GM18505 (cell line): ENCODE measurements at regions not wholly inside any gene's neighbourhood (a gene's known extent, or its start where the extent isn't known, plus 50 kb on each side); places are given as distances from the start of the nearest gene placed in this dataset.

Experiments
- ATAC-seq: cut with Tn5 transposase; IDR thresholded peaks from one replicate; pipeline ENCODE4 v1.9.1; 2021; ENCODE audit not compliant: unreplicated experiment
- POLR2A ChIP-seq: IDR thresholded peaks from 4 replicates; pipeline ENCODE4 v1.6.1; 2011; ENCODE audit warnings: borderline replicate concordance; ENCODE audit not compliant: insufficient read depth, insufficient read length; ENCODE audit errors: extremely low read depth

GRCh38 chr19:28350037-28350436 is 862.9 kb downstream of the UQCRFS1 start:
- no peak for TF ChIP-seq POLR2A
- no peak for ATAC-seq

GRCh38 chr19:28349604-28350003 is 863.3 kb downstream of the UQCRFS1 start:
- no peak for ATAC-seq
- TF ChIP-seq POLR2A = no peak

- no peak for TF ChIP-seq POLR2A
- ATAC-seq = no peak
Observed at GRCh38 chr19:28345811-28346210, 867.1 kb downstream of the UQCRFS1 start.

- ATAC-seq = no peak
- TF ChIP-seq POLR2A = no peak
Observed at GRCh38 chr19:28341810-28342350, 871.1 kb downstream of the UQCRFS1 start.

GRCh38 chr19:28334419-28334818 is 878.5 kb downstream of the UQCRFS1 start:
- no peak for TF ChIP-seq POLR2A
- no peak for ATAC-seq

- no peak for ATAC-seq
Observed at GRCh38 chr19:28333909-28334308, 879.0 kb downstream of the UQCRFS1 start.

GRCh38 chr19:28332886-28333285 is 880.1 kb downstream of the UQCRFS1 start:
- no peak for TF ChIP-seq POLR2A
- ATAC-seq = no peak

More at GRCh38 chr19:28333909-28334308, 879.0 kb downstream of the UQCRFS1 start:
- no peak for TF ChIP-seq POLR2A

GRCh38 chr19:28332351-28332750 is 880.6 kb downstream of the UQCRFS1 start:
- no peak for ATAC-seq
- TF ChIP-seq POLR2A = no peak

- ATAC-seq = no peak
Observed at GRCh38 chr19:28331596-28331995, 881.4 kb downstream of the UQCRFS1 start.

GRCh38 chr19:28330831-28331230 is 882.1 kb downstream of the UQCRFS1 start:
- no peak for TF ChIP-seq POLR2A
- no peak for ATAC-seq

More at GRCh38 chr19:28331596-28331995, 881.4 kb downstream of the UQCRFS1 start:
- TF ChIP-seq POLR2A = no peak

GRCh38 chr19:28329429-28329828 is 883.5 kb downstream of the UQCRFS1 start:
- ATAC-seq = no peak
- TF ChIP-seq POLR2A = no peak

- TF ChIP-seq POLR2A = no peak
Observed at GRCh38 chr19:28327905-28328304, 885.0 kb downstream of the UQCRFS1 start.

GRCh38 chr19:28326746-28327145 is 886.2 kb downstream of the UQCRFS1 start:
- ATAC-seq = no peak
- TF ChIP-seq POLR2A = no peak

More at GRCh38 chr19:28327905-28328304, 885.0 kb downstream of the UQCRFS1 start:
- ATAC-seq = no peak

- ATAC-seq = no peak
- TF ChIP-seq POLR2A = no peak
Observed at GRCh38 chr19:28324275-28325060, 888.5 kb downstream of the UQCRFS1 start.

- TF ChIP-seq POLR2A = no peak
- no peak for ATAC-seq
Observed at GRCh38 chr19:28322945-28323344, 890.0 kb downstream of the UQCRFS1 start.

GRCh38 chr19:28322491-28322890 is 890.5 kb downstream of the UQCRFS1 start:
- TF ChIP-seq POLR2A = no peak
- no peak for ATAC-seq
